OCI-LY1 (cell line): ENCODE measurements at regions not wholly inside any gene's neighbourhood (a gene's known extent, or its start where the extent isn't known, plus 50 kb on each side); places are given as distances from the start of the nearest gene placed in this dataset.
"Not testable (repeated sequence)": the region's sequence is repeated elsewhere in the genome, so short reads cannot be mapped to it uniquely, and the experiment has no call there.

ENCODE experiments used
- H2AFZ ChIP-seq: fragments of 200-600 bp; sonication (generic), shearing (Covaris generic); 2 replicates; pipeline ENCODE4 v1.6.0; 2014; ENCODE audit warnings: antibody characterized with exemption, mild to moderate bottlenecking, low read length
- H3F3A ChIP-seq: fragments of 200-600 bp; sonication (generic), shearing (Covaris generic); 2 replicates; pipeline ENCODE4 v1.6.0; 2014; ENCODE audit warnings: mild to moderate bottlenecking, antibody characterized with exemption, low read length, moderate library complexity; ENCODE audit not compliant: insufficient read depth
- H3K27ac ChIP-seq: fragments of 200-600 bp; sonication (generic); 2 replicates; pipeline ENCODE4 v1.5.1; 2014; ENCODE audit warnings: low read length, mixed run types, mild to moderate bottlenecking, low read depth; ENCODE audit not compliant: poor library complexity, severe bottlenecking
- H3K27me3 ChIP-seq: fragments of 200-600 bp; sonication (generic); 2 replicates; pipeline ENCODE4 v1.6.0; 2014; ENCODE audit warnings: antibody characterized with exemption, mild to moderate bottlenecking, low read length, moderate library complexity; ENCODE audit not compliant: insufficient read depth
- H3K36me3 ChIP-seq: fragments of 200-600 bp; sonication (generic); 2 replicates; pipeline ENCODE4 v1.6.1; 2014; ENCODE audit warnings: mild to moderate bottlenecking, antibody characterized with exemption, low read length, moderate library complexity, mixed read lengths; ENCODE audit not compliant: insufficient read depth
- H3K4me1 ChIP-seq: fragments of 200-600 bp; sonication (generic); 2 replicates; pipeline ENCODE4 v1.5.1; 2014; ENCODE audit warnings: mild to moderate bottlenecking, low read length, moderate library complexity; ENCODE audit not compliant: insufficient read depth, severe bottlenecking
- H3K4me2 ChIP-seq: fragments of 200-600 bp; sonication (generic), shearing (Covaris generic); 2 replicates; pipeline ENCODE4 v1.6.1; 2014; ENCODE audit warnings: low read length
- H3K4me3 ChIP-seq: fragments of 200-600 bp; sonication (generic); 2 replicates; pipeline ENCODE4 v1.5.1; 2014; ENCODE audit warnings: low read length, low read depth, mild to moderate bottlenecking, mixed read lengths; ENCODE audit not compliant: poor library complexity, severe bottlenecking
- H3K79me2 ChIP-seq: fragments of 200-600 bp; shearing (Covaris generic); 2 replicates; pipeline ENCODE4 v1.6.1; 2016; ENCODE audit warnings: mixed run types, low read length, mixed read lengths; ENCODE audit not compliant: insufficient read depth
- H3K9ac ChIP-seq: fragments of 200-600 bp; sonication (generic), shearing (Covaris generic); 2 replicates; pipeline ENCODE4 v1.6.1; 2014; ENCODE audit warnings: mild to moderate bottlenecking, low read length, mixed read lengths
- H3K9me2 ChIP-seq: fragments of 200-600 bp; sonication (generic), shearing (Covaris generic); 2 replicates; pipeline ENCODE4 v1.6.1; 2014; ENCODE audit warnings: low read depth, mild to moderate bottlenecking, low read length, mixed read lengths
- H3K9me3 ChIP-seq: fragments of 200-600 bp; shearing (Covaris generic); 2 replicates; pipeline ENCODE4 v1.6.1; 2014; ENCODE audit warnings: low read length, mixed read lengths
- H4K20me1 ChIP-seq: fragments of 200-600 bp; sonication (generic), shearing (Covaris generic); 2 replicates; pipeline ENCODE4 v1.6.0; 2016; ENCODE audit warnings: mild to moderate bottlenecking, low read length; ENCODE audit not compliant: insufficient read depth
- CTCF ChIP-seq: fragments of 200-600 bp; sonication (generic), shearing (Covaris generic); IDR thresholded peaks from 2 replicates; pipeline ENCODE4 v1.5.1; 2017; ENCODE audit warnings: mild to moderate bottlenecking, antibody characterized with exemption, low read length, moderate library complexity, mixed read lengths
- EZH2 ChIP-seq: fragments of 200-600 bp; sonication (generic), shearing (Covaris generic); IDR thresholded peaks from 2 replicates; pipeline ENCODE4 v1.8.0; 2017; ENCODE audit warnings: borderline replicate concordance, mixed run types, mild to moderate bottlenecking, antibody characterized with exemption, low read length, moderate library complexity, mixed read lengths

GRCh38 chr17:72192800-72193192 lies 72.0 kb downstream of the SOX9 start:
- Histone ChIP-seq H3K9ac (no peak overlapping the region), H4K20me1 (no peaks in the 10 kb centered on the region), H3K4me2 (no peak overlapping the region), H3K4me1 (no peaks in the 10 kb centered on the region), H3F3A (no peaks in the 10 kb centered on the region), H3K36me3 (no peaks in the 10 kb centered on the region), H3K4me3 (no peak overlapping the region), H3K9me2 (no peaks in the 10 kb centered on the region), H3K27ac (no peak overlapping the region), H3K27me3 (0 out of 2 replicates have a peak, but pooled peaks cover 3% of the 10 kb centered on the region), H3K9me3 (no peaks in the 10 kb centered on the region), H3K79me2 (no peaks in the 10 kb centered on the region), H2AFZ (no peak overlapping the region)
- no peak for TF ChIP-seq EZH2

DNA sequence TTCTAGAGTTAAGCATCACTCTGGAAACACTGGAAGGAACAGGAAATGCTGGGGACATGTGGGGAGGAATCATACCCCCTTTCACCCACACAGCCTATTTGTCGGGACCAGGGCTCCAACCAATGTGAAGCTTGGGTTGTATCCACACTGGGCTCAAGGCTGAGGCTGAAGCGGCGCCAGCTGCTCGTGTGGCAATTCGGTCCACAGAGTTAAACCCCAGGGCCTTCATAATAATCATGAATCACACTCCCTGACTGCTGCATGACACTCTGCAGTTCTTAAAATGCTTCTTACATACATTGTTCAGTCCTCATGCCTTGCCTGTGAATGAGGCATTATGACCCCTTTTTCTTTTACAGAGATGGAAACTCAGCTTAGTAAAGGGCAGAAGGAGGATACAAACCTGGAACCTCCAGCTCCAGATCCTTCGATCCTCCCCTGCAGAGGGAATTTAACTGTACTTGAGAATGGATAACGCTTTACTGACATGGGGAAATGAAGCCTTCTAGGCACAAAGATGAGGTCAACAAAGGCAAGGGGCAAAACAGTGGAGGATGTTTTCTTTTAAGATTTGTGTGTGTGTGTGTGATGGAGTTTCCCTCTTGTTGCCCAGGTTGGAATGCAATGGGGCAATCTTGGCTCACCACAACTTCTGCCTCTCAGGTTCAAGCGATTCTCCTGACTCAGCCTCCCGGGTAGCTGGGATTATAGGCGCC lies 72.7 kb downstream of the SOX9 start:
- H3K4me1 ChIP-seq = no peaks in the 10 kb centered on the region
- TF ChIP-seq CTCF = no peak
- TF ChIP-seq EZH2 = no peak
- no peak overlapping the region for H2AFZ ChIP-seq
- H3K27me3 ChIP-seq = 0 out of 2 replicates have a peak, but pooled peaks cover 3% of the 10 kb centered on the region
- no peaks in the 10 kb centered on the region for H3K36me3 ChIP-seq
- no peak overlapping the region for H3K4me3 ChIP-seq
- H3F3A ChIP-seq = no peaks in the 10 kb centered on the region
- no peak overlapping the region for H3K27ac ChIP-seq
- H3K9me2 ChIP-seq = no peaks in the 10 kb centered on the region
- no peak overlapping the region for H3K9ac ChIP-seq
- no peak overlapping the region for H3K4me2 ChIP-seq
- H4K20me1 ChIP-seq = no peaks in the 10 kb centered on the region
- no peaks in the 10 kb centered on the region for H3K79me2 ChIP-seq
- no peaks in the 10 kb centered on the region for H3K9me3 ChIP-seq

GRCh38 chr17:72194107-72194440 lies 73.3 kb downstream of the SOX9 start:
- H3K4me2 ChIP-seq, H4K20me1 ChIP-seq, H3K4me3 ChIP-seq, H3K4me1 ChIP-seq, H3F3A ChIP-seq, H3K36me3 ChIP-seq, H3K9me3 ChIP-seq, H3K9ac ChIP-seq, H2AFZ ChIP-seq, H3K27ac ChIP-seq, H3K27me3 ChIP-seq, H3K9me2 ChIP-seq, H3K79me2 ChIP-seq: not testable (repeated sequence)

DNA sequence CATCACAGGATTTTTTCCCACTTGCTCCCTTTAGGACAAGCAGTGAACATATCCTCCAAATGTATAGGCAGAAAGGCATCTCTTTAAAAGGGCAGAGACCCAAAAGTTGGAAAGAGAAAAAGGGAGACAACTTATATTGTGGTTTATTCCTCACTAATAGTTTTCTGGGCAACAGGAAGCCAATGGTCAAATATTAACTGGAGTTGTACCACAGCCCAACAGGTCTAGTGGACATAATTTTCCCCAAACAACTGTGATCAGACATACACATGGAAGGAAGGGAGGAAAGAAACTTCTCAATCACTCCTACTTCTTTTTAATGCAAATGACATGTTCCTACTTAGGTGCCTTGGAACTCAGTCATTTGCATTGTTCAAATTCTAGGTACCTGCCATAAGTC lies 78.4 kb downstream of the SOX9 start:
- Histone ChIP-seq H3K79me2 (no peaks in the 10 kb centered on the region), H3K27me3 (no peaks in the 10 kb centered on the region), H3K36me3 (no peaks in the 10 kb centered on the region), H3K4me1 (no peaks in the 10 kb centered on the region), H3K4me3 (no peak overlapping the region), H3K4me2 (no peak overlapping the region), H3K9me3 (no peaks in the 10 kb centered on the region), H2AFZ (no peak overlapping the region), H3K27ac (no peak overlapping the region), H4K20me1 (no peaks in the 10 kb centered on the region), H3K9me2 (no peaks in the 10 kb centered on the region), H3K9ac (no peak overlapping the region), H3F3A (no peaks in the 10 kb centered on the region)
- TF ChIP-seq CTCF (no peak), EZH2 (no peak)
